ENCODE measurements at regions not wholly inside any gene's neighbourhood (a gene's known extent, or its start where the extent isn't known, plus 50 kb on each side); places are given as distances from the start of the nearest gene placed in this dataset.
"Not testable (repeated sequence)": the region's sequence is repeated elsewhere in the genome, so short reads cannot be mapped to it uniquely, and the experiment has no call there.

GRCh38 chr7:55261386-55261770, 103.8 kb upstream of the LANCL2 start:
- no peak for TF ChIP-seq CTCF (IDR thresholded peaks at IDR 0.05; ENCODE audit: insufficient read depth, low read depth, low read length, missing control alignments)
- no peak for DNase-seq (ENCODE audit: low read depth)
- no peak overlapping the region for H3K4me3 ChIP-seq (ENCODE audit: low read depth, low read length)

- DNase-seq (ENCODE audit: low read depth); H3K4me3 ChIP-seq (ENCODE audit: low read depth, low read length): not testable (repeated sequence)
Measured at GRCh38 chr7:55265328-55265727, 99.8 kb upstream of the LANCL2 start.

- TF ChIP-seq CTCF (IDR thresholded peaks at IDR 0.05; ENCODE audit: insufficient read depth, low read depth, low read length, missing control alignments) = no peak
- DNase-seq (ENCODE audit: low read depth) = no peak
- no peak overlapping the region for H3K4me3 ChIP-seq (ENCODE audit: low read depth, low read length)
Measured at GRCh38 chr7:55265836-55266642, 99.1 kb upstream of the LANCL2 start.

GRCh38 chr7:55271069-55271626, 94.0 kb upstream of the LANCL2 start:
- no peak for DNase-seq (ENCODE audit: low read depth)
- H3K4me3 ChIP-seq (ENCODE audit: low read depth, low read length) = no peak overlapping the region
- TF ChIP-seq CTCF (IDR thresholded peaks at IDR 0.05; ENCODE audit: insufficient read depth, low read depth, low read length, missing control alignments) = peak; percentile 15

- H3K4me3 ChIP-seq (ENCODE audit: low read depth, low read length) = no peak overlapping the region
- no peak for TF ChIP-seq CTCF (IDR thresholded peaks at IDR 0.05; ENCODE audit: insufficient read depth, low read depth, low read length, missing control alignments)
- no peak for DNase-seq (ENCODE audit: low read depth)
Measured at GRCh38 chr7:55271661-55272060, 93.5 kb upstream of the LANCL2 start.

GRCh38 chr7:55272328-55272727, 92.8 kb upstream of the LANCL2 start:
- no peak for TF ChIP-seq CTCF (IDR thresholded peaks at IDR 0.05; ENCODE audit: insufficient read depth, low read depth, low read length, missing control alignments)
- DNase-seq (ENCODE audit: low read depth) = no peak
- no peak overlapping the region for H3K4me3 ChIP-seq (ENCODE audit: low read depth, low read length)

- no peak for DNase-seq (ENCODE audit: low read depth)
- no peak overlapping the region for H3K4me3 ChIP-seq (ENCODE audit: low read depth, low read length)
- TF ChIP-seq CTCF (IDR thresholded peaks at IDR 0.05; ENCODE audit: insufficient read depth, low read depth, low read length, missing control alignments) = no peak
Measured at GRCh38 chr7:55273186-55273980, 91.8 kb upstream of the LANCL2 start.
